GM21360 (cell line): ENCODE measurements at regions not wholly inside any gene's neighbourhood (a gene's known extent, or its start where the extent isn't known, plus 50 kb on each side); places are given as distances from the start of the nearest gene placed in this dataset.

Experiments
- ATAC-seq: cut with Tn5 transposase; IDR thresholded peaks from one replicate; pipeline ENCODE4 v1.9.1; 2021; ENCODE audit warnings: mild to moderate bottlenecking, moderate library complexity; ENCODE audit not compliant: unreplicated experiment

DNA sequence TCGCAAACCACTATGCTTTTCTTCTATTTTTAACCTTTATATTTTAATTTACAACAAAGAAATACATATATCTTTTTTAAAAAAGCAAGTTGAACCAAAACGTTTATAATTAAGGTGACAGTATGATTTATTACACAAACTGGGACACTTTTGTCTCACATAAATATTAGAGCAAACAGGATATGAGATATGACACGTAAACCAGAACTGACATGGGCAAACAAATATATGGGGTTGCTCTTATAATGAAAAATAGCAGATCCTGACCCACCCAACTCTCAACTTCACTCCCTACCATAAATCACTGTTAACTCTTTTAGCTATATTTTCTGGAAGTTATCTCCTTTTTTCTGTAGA, 177.0 kb upstream of the EDNRA start:
- no peak for ATAC-seq

DNA sequence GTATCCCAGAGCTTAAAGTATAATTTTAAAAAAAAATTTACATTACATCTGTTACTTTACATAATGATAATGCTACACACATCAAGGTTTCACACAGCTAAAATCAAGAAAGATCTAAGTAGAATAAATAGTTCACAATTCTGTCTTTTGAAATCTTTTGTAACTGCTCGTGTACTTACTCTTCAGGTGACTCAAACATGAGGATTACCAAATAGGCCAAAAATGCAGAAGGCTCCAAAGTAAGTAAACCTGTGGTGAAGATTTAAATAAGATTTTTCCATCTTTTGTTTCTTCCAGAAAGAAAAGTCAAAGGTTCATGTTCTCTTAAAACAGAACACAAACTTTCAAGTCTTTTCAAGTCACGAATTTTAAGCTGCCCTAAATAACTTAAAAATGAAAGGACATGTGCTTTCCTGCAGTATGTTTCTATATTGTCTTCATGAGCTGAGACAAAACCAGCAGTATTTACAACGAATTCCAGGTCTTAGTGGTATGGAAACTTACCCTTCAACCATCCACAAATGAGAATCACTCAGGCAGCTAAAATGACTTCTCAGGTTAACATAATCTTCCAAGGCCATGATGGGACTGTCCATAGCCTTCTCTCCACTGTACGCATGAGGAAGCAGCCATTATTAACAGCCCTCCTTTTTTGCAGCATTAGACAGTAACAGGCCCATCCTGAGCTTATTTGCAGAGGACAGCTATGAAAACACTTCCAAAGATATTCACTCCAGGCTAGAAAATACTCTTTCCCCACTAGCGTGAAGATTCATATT, 172.8 kb upstream of the EDNRA start:
- ATAC-seq: no peak

DNA sequence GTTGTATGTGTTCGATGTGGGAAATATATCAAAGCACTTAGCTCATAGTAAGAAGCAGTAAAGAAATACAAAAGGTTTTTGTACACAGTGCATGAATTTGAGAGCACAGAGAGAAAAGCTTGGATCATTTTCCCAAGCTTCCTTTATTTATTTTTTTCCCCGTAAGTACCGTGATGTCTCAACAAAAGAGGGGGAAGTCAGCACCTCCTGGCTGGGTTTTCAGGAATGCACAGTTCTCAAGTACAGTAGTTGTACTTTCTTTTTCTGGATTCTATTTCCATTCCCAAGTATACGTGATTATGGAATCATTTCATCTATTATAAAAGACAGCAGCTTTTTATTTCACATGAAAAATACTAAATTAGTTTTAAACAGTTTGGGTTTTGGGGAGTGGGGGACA, 171.5 kb upstream of the EDNRA start:
- ATAC-seq: no peak

DNA sequence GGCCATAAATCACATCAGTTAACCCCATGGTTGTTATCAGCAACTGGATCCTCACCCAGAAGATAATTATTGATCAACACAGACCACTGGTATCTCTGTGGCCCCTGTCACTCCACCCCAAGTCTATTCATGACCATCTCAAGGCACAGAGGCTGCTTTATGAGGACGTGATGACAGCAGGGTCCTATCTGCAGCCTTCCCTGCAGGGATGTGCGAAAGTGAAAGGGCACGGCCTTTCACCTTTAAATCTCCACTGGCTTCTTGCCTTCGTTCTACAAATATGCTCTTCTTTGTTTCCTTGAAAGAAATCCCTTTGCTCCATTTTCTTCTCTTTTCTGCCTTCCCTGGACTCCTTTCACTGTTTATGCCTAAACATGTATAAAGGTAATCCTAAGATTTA, 170.6 kb upstream of the EDNRA start:
- ATAC-seq: no peak

GRCh38 chr4:147311956-147312355, 168.9 kb upstream of the EDNRA start:
- no peak for ATAC-seq

DNA sequence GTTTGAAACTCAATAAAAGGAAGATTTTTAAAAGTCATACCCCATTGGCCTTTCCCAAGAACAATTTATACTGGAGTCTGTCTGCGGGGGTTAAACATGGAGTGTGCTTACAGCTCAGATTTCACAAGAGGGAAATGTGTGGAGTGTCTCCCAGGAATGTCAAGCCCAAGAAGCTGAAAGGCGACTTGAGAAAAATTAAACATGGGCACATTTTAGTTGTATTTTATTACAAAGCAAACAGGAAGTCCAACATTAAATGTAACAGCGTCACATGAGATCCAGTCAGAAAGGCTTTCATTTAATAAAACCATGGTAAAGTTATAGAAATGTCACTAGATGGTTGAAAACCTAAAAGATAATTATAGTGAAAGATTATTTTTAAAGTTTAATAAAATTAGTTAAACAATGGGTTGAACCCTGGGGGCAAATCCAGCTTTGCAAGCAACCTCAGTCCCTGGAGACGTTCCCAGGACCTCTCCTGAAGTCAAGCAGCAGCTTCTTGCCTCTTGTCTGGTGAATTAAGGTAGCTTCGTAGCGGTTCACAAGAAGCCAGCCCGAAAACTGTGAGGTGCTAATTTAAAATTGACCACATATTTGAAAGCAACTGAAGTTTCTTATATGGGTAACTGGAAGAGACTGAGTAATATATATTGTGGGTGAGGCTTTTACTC, 168.4 kb upstream of the EDNRA start:
- ATAC-seq: no peak

DNA sequence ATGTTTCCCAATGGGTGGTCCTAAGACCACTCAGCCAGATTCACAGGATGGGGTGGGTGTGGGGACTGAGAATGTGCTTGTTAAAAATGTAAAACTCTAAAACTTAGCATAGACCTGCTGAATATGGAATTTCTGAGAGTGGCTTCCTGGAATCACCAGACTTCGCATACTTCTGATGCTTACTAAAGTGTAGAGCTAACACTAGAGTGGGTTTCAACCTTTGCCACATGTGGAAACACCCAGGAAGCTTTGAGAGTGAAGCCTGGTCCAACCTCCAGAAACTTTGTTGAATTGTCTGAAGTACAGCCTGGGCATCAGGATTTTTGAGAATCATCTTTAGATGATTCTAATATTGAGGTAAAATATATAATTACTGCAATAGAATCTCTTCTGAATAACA, 167.8 kb upstream of the EDNRA start:
- no peak for ATAC-seq

DNA sequence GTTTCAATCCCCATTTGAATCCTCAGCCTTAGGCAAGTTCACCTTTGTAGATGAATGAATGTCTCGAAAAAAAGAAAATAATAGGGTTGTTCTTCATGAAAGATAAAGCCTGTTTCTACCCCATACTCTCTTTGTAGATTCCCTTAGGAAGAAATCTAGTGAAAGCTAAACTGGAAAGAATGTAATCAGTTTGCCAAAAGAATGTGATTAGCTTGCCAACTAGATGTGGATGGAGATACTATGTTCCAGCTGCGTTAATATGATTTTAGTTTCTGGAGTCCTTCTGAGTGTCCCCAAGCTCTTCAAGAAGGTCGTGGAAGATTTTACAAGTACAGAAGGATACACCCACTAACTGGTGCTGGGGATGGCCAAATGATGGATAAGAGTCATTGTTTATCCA, 162.3 kb upstream of the EDNRA start:
- no peak for ATAC-seq

- ATAC-seq: no peak
Measured at GRCh38 chr4:147325571-147325981, 155.3 kb upstream of the EDNRA start.

DNA sequence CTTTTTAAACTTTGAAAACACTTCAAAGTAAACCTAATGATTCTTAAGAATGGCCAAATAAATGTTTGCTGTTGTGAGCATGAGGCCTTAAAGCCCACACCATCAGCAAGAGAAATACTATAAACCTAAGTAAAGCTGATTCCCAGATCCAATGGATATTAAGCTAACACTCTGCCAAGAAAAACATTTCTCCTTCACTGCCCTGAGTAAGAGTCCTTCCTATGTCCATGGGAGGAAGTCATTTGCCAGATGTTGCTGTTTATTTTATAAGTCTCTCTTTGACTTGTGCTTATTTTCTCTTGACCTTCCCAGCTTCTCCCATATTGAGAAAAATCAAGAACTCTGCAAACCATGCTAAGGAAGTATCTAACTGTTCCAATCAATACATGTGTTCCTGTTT, 154.3 kb upstream of the EDNRA start:
- no peak for ATAC-seq

GRCh38 chr4:147327322-147327721, 153.6 kb upstream of the EDNRA start:
- ATAC-seq: no peak

DNA sequence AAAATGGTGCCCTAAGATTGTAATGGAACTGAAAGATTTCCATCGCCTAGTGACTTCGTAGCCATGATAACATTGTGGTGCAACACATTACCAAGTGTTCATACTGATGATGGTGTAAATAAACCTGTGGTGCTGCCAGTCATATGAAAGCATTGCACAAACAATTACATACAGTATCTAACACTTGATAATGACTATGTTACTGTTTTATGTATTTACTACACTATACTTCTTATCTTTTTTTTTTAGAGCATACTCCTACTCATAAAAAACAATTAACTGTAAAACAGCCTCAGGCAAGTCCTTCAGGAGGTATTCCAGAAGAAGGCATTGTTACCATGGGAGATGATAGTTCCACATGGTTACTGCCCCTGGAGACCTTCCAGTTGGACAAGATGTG, 152.7 kb upstream of the EDNRA start:
- ATAC-seq: no peak

DNA sequence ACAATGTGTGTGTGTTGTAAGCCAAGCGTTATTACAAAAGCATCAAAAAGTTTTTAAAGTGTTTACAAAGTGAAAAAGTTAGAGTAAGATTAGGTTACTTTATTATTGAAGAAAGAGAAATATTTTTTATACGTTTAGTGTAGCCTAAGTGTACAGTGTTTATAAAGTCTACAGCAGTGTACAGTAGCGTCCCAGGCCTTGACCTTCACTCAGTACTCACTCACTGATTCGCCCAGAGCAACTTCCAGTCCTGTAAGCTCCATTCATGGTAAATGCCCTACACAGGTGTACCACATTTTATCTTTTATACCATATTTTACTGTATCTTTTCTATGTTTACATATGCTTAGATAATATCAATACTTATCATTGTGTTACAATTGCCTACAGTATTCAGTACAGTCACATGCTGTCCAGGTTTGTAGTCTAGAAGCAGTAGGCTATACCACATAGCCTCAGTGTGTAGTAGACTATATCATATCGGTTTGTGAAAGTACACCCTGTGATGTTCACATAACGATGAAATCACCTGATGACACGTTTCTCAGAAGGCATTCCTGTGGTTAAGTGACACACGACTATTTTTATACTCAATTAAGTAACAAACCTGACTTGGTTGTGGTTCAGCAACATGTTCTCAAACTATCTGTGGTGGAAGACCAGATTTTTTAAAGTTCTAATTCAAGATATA, 152.0 kb upstream of the EDNRA start:
- no peak for ATAC-seq

DNA sequence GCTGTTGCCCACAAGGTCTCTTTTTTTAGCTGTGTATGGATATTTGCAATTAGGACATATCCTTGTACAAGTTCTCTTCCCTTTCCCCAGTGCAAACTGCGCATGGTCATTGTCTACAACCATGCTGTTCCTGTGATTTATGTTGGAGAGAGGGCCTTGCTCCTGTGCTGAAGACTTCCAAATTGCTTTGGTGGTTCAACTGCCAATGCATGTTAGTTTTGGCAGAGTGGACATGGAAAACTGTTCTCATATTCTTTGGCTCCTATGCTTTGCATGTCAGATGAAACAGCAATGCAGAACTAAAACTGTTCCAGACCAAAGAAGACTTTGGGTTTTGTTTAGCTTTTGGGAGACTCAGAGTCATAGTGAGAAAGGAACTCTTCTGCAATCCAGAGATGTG, 148.8 kb upstream of the EDNRA start:
- no peak for ATAC-seq

GRCh38 chr4:147334478-147334877, 146.4 kb upstream of the EDNRA start:
- no peak for ATAC-seq

GRCh38 chr4:147335183-147335582, 145.7 kb upstream of the EDNRA start:
- no peak for ATAC-seq

DNA sequence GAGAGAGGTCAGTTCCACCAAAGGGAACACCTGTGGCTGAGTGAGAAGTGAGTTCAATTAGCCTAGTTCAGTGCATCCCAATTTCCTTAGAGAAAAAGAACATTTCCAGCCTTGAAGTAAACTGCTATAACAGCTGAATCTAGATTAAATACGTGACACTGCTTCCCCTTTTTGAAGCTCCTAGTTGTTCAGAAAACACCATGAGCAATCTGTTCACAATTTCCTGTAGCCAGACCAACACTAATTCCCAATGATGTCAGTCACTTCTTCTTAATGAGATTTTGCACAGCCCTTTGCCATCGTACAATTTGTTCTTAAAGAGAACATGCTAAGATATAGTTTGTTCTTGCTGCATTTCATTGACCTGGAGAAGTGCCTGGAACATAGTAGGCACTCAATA, 144.6 kb upstream of the EDNRA start:
- ATAC-seq: no peak

DNA sequence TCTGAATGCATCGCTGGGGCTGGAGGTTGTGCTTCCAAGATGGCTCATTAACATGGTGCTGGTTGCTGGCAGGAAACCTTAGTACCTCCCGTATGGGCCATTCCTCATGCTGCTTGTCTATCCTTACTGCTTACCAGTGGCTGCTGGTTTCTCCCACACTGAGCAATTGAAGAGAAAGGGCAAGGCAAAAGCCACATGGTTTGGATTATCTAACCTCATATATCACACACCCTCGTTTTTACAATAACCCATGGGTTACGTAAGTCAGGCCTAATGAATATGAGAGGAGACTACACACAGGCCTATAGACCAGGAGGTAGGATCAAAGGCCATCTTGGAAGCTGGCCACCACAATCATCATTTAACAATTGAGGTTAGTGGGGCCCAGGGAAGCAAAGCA, 141.8 kb upstream of the EDNRA start:
- no peak for ATAC-seq

- peak; percentile 28 for ATAC-seq
Measured at GRCh38 chr4:147340111-147340510, 140.8 kb upstream of the EDNRA start.

DNA sequence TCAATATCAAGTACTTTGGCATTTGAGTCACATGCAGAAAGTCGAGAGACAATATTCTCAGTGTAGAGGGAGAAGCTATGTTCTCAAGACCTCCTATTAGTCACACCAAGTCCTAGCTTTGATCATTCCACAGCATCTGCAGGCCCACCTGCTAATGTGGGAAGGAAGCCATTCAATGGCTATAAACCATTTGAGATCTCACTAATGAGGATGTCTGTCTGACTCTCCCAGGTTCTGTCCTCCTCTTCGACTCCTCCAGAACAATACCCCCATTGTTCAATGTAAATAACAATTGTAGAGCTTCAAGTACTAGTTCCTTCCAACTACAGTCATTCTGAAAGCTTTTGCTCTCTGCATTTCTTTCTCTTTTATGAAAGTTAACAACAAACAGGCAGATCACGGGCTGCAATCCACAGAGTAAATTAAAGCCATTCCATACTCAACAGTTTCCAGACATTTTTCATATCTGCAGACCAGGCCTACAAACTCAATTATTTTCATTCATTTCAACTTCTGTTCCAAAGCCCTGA, 140.2 kb upstream of the EDNRA start:
- peak; percentile 63 for ATAC-seq

- no peak for ATAC-seq
Measured at GRCh38 chr4:147343692-147344091, 137.2 kb upstream of the EDNRA start.

DNA sequence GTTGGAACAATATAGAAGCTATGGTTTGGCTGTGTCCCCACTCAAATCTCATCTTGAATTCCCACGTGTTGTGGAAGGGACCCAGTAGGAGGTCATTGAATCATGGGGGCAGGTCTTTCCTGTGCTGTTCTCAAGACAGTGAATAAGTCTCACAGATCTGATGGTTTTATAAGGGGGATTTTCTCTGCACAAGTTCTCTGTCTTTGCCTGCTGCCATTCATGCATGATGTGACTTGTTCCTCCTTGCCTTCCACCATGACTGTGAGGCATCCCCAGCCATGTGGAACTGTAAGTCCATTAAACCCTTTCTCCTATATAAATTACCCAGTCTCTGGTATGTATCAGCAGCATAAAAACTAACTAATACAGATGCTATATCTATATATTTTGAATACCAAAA, 135.2 kb upstream of the EDNRA start:
- no peak for ATAC-seq
